Neural progenitor cell (in vitro differentiated cells): ENCODE measurements at regions not wholly inside any gene's neighbourhood (a gene's known extent, or its start where the extent isn't known, plus 50 kb on each side); places are given as distances from the start of the nearest gene placed in this dataset.

Source experiments
- CTCF ChIP-seq: fragments of 200-600 bp; sonication (generic); IDR thresholded peaks from 2 replicates; pipeline ENCODE4 v1.5.1; 2017; ENCODE audit warnings: antibody characterized with exemption, mild to moderate bottlenecking
- EZH2 ChIP-seq: fragments of 200-600 bp; sonication (generic); IDR thresholded peaks from 2 replicates; pipeline ENCODE4 v1.6.1; 2017; ENCODE audit warnings: antibody characterized with exemption, mild to moderate bottlenecking, moderate library complexity

GRCh38 chr3:147934451-147935180 lies 525.5 kb downstream of the ZIC1 start:
- no peak for TF ChIP-seq CTCF
- no peak for TF ChIP-seq EZH2
